H9 (cell line): ENCODE measurements at regions not wholly inside any gene's neighbourhood (a gene's known extent, or its start where the extent isn't known, plus 50 kb on each side); places are given as distances from the start of the nearest gene placed in this dataset.

Source experiments
- DNase-seq: peaks from one replicate; pipeline ENCODE4 v3.0.0-alpha.2; 2017
- H2AFZ ChIP-seq: one replicate; pipeline ENCODE4 v1.6.1; 2013; ENCODE audit warnings: mild to moderate bottlenecking, low read length, control low read depth, moderate library complexity
- H2AK5ac ChIP-seq: 2 replicates; pipeline ENCODE4 v1.6.1; 2013; ENCODE audit warnings: low read length, control low read depth, mixed read lengths; ENCODE audit not compliant: insufficient read length
- H2BK120ac ChIP-seq: one replicate; pipeline ENCODE4 v1.6.1; 2013; ENCODE audit warnings: low read depth, mild to moderate bottlenecking, low read length, control low read depth, inconsistent platforms; ENCODE audit not compliant: poor library complexity, severe bottlenecking
- H2BK12ac ChIP-seq: 2 replicates; pipeline ENCODE4 v1.6.1; 2013; ENCODE audit warnings: low read length, control low read depth, mixed read lengths, low read depth; ENCODE audit not compliant: insufficient read length
- H2BK15ac ChIP-seq: 2 replicates; pipeline ENCODE4 v1.6.1; 2013; ENCODE audit warnings: low read depth, low read length, control low read depth
- H2BK20ac ChIP-seq: one replicate; pipeline ENCODE4 v1.6.1; 2013; ENCODE audit warnings: low read depth, mild to moderate bottlenecking, low read length, control low read depth, inconsistent platforms; ENCODE audit not compliant: poor library complexity, severe bottlenecking
- H2BK5ac ChIP-seq: 2 replicates; pipeline ENCODE4 v1.6.1; 2013; ENCODE audit warnings: low read length, control low read depth, mixed read lengths; ENCODE audit not compliant: insufficient read length
- H3K14ac ChIP-seq: 2 replicates; pipeline ENCODE4 v1.6.1; 2013; ENCODE audit warnings: low read length, control low read depth; ENCODE audit not compliant: insufficient read depth
- H3K18ac ChIP-seq: 2 replicates; pipeline ENCODE4 v1.6.1; 2013; ENCODE audit warnings: low read depth, mild to moderate bottlenecking, mixed read lengths, low read length, control low read depth; ENCODE audit not compliant: insufficient read length
- H3K23ac ChIP-seq: 2 replicates; pipeline ENCODE4 v1.6.1; 2013; ENCODE audit warnings: low read length, control low read depth, mixed read lengths, low read depth; ENCODE audit not compliant: insufficient read length
- H3K23me2 ChIP-seq: 2 replicates; pipeline ENCODE4 v1.6.1; 2013; ENCODE audit warnings: low read depth, mild to moderate bottlenecking, mixed read lengths, low read length, control low read depth; ENCODE audit not compliant: insufficient read length, poor library complexity, severe bottlenecking
- H3K27ac ChIP-seq: 2 replicates; pipeline ENCODE4 v1.5.1; 2013; ENCODE audit warnings: low read length, control low read depth, mixed read lengths, low read depth; ENCODE audit not compliant: insufficient read length
- H3K27me3 ChIP-seq: 2 replicates; pipeline ENCODE4 v1.6.1; 2013; ENCODE audit warnings: low read length, control low read depth, inconsistent platforms; ENCODE audit not compliant: insufficient read depth
- H3K4ac ChIP-seq: 2 replicates; pipeline ENCODE4 v1.6.1; 2013; ENCODE audit warnings: low read depth, mild to moderate bottlenecking, control low read depth, inconsistent platforms, low read length, moderate library complexity
- H3K4me1 ChIP-seq: 2 replicates; pipeline ENCODE4 v1.6.1; 2013; ENCODE audit warnings: low read length, control low read depth, inconsistent platforms; ENCODE audit not compliant: insufficient read depth
- H3K4me2 ChIP-seq: 2 replicates; pipeline ENCODE4 v1.6.1; 2013; ENCODE audit warnings: low read length, control low read depth, mixed read lengths; ENCODE audit not compliant: insufficient read length, insufficient read depth
- H3K56ac ChIP-seq: 2 replicates; pipeline ENCODE4 v1.6.1; 2013; ENCODE audit warnings: low read depth, mild to moderate bottlenecking, mixed read lengths, low read length, control low read depth; ENCODE audit not compliant: insufficient read length
- H3K79me1 ChIP-seq: 2 replicates; pipeline ENCODE4 v1.6.1; 2013; ENCODE audit warnings: low read depth, mild to moderate bottlenecking, moderate library complexity, low read length, control low read depth, inconsistent platforms; ENCODE audit not compliant: insufficient read depth, poor library complexity, severe bottlenecking
- H3K79me2 ChIP-seq: 2 replicates; pipeline ENCODE4 v1.6.1; 2013; ENCODE audit warnings: low read length, control low read depth, inconsistent platforms; ENCODE audit not compliant: insufficient read depth
- H3K9ac ChIP-seq: 2 replicates; pipeline ENCODE4 v1.6.1; 2013; ENCODE audit warnings: low read length, control low read depth, mixed read lengths; ENCODE audit not compliant: insufficient read length; ENCODE audit errors: extremely low read depth
- H3K9me3 ChIP-seq: one replicate; pipeline ENCODE4 v1.6.1; 2013; ENCODE audit warnings: low read depth, low read length, inconsistent platforms; ENCODE audit not compliant: control insufficient read depth
- H3T11ph ChIP-seq: one replicate; pipeline ENCODE4 v1.6.1; 2013; ENCODE audit warnings: mild to moderate bottlenecking, low read length, control low read depth, inconsistent platforms
- H4K20me1 ChIP-seq: one replicate; pipeline ENCODE4 v1.6.1; 2013; ENCODE audit not compliant: control insufficient read depth, insufficient read length, insufficient read depth
- H4K5ac ChIP-seq: 2 replicates; pipeline ENCODE4 v1.6.1; 2013; ENCODE audit warnings: low read depth, mild to moderate bottlenecking, mixed read lengths, low read length, control low read depth; ENCODE audit not compliant: insufficient read length
- H4K8ac ChIP-seq: replicated peaks from 2 replicates; pipeline ENCODE4 v1.6.1; 2013; ENCODE audit warnings: low read length, control low read depth, mixed read lengths, low read depth; ENCODE audit not compliant: insufficient read length
- H4K91ac ChIP-seq: 2 replicates; pipeline ENCODE4 v1.6.1; 2013; ENCODE audit warnings: low read depth, mild to moderate bottlenecking, moderate library complexity, mixed read lengths, low read length, control low read depth; ENCODE audit not compliant: insufficient read length
- H3K27ac Mint-ChIP-seq, 3 experiments: 2 replicates in 2 of 3; 3 replicates in 1 of 3; pipeline ENCODE4 v1.8.0; 2020 to 2021; ENCODE audit warnings: mixed read lengths in 3 of 3, mild to moderate bottlenecking in 1 of 3, moderate library complexity in 1 of 3
- H3K27me3 Mint-ChIP-seq: 2 replicates; pipeline ENCODE4 v1.8.0; 2021; ENCODE audit warnings: low read depth, mild to moderate bottlenecking, moderate library complexity, mixed read lengths
- H3K36me3 Mint-ChIP-seq, 3 experiments: 2 replicates in 2 of 3; 3 replicates in 1 of 3; pipeline ENCODE4 v1.8.0; 2020 to 2021; ENCODE audit warnings: low read depth in 3 of 3, mixed read lengths in 3 of 3; ENCODE audit not compliant: insufficient read depth in 1 of 3
- H3K4me1 Mint-ChIP-seq, 2 experiments: 2 replicates each; pipeline ENCODE4 v1.8.0; 2020; ENCODE audit warnings: mixed read lengths in 2 of 2
- H3K4me3 Mint-ChIP-seq, 2 experiments: 2 replicates in 1 of 2; 3 replicates in 1 of 2; pipeline ENCODE4 v1.8.0; 2020 to 2021; ENCODE audit warnings: mild to moderate bottlenecking in 2 of 2, mixed read lengths in 2 of 2, moderate library complexity in 1 of 2
- H3K9me3 Mint-ChIP-seq, 2 experiments: 2 replicates in 1 of 2; 3 replicates in 1 of 2; pipeline ENCODE4 v1.8.0; 2020; ENCODE audit warnings: mild to moderate bottlenecking in 2 of 2, mixed read lengths in 2 of 2, moderate library complexity in 1 of 2
- WGBS: extraction: QIAGEN DNeasy Blood & Tissue Kit; methylation state at CpG from one replicate; pipeline ENCODE4 v1.1.7; 2013; ENCODE audit warnings: missing lambda C conversion rate, low lambda C conversion rate, mixed read lengths; ENCODE audit not compliant: insufficient read length; ENCODE audit errors: extremely low coverage; 5-methylcytosine and 5-hydroxymethylcytosine counted together
- TF ChIP-seq, protein P1 (sequence below): fragments of 200-600 bp; sonication (generic); conservative IDR thresholded peaks from 3 replicates; pipeline ENCODE4 v1.8.0; 2021; ENCODE audit warnings: antibody characterized with exemption, mild to moderate bottlenecking

- Histone ChIP-seq H2BK20ac (no peak overlapping the region), H4K8ac (no peak overlapping the region), H3K14ac (no peak overlapping the region), H3K27me3 (no peaks in the 10 kb centered on the region), H3K27ac (no peak overlapping the region), H3K23ac (no peak overlapping the region), H3T11ph (no peak overlapping the region), H4K5ac (no peak overlapping the region), H2BK5ac (no peak overlapping the region), H3K4me2 (no peak overlapping the region), H4K91ac (no peak overlapping the region), H4K20me1 (no peaks in the 10 kb centered on the region), H3K79me2 (no peaks in the 10 kb centered on the region), H2BK15ac (no peak overlapping the region), H3K79me1 (no peaks in the 10 kb centered on the region), H3K9ac (no peak overlapping the region), H3K23me2 (no peaks in the 10 kb centered on the region), H3K4ac (no peak overlapping the region), H3K4me1 (no peaks in the 10 kb centered on the region), H2AK5ac (no peak overlapping the region), H2BK120ac (no peak overlapping the region), H3K9me3 (no peaks in the 10 kb centered on the region), H3K56ac (no peak overlapping the region), H2BK12ac (no peak overlapping the region), H2AFZ (no peak overlapping the region), H3K18ac (no peak overlapping the region)
- Mint-ChIP-seq H3K9me3 (no peaks in the 10 kb centered on the region; a peak in 2 of 5 replicates), H3K27me3 (no peaks in the 10 kb centered on the region; the same call in 1 of the 2 replicates), H3K4me1 (peaks cover 0 to 2% of the 10 kb centered on the region in 2 experiments; a peak in 1 of 4 replicates), H3K36me3 (no peaks in the 10 kb centered on the region), H3K4me3 (no peak overlapping the region), H3K27ac (no peak overlapping the region)
- no CpG with 5 or more reads among the region's 3 CpGs for WGBS
- TF ChIP-seq, protein P1, sequence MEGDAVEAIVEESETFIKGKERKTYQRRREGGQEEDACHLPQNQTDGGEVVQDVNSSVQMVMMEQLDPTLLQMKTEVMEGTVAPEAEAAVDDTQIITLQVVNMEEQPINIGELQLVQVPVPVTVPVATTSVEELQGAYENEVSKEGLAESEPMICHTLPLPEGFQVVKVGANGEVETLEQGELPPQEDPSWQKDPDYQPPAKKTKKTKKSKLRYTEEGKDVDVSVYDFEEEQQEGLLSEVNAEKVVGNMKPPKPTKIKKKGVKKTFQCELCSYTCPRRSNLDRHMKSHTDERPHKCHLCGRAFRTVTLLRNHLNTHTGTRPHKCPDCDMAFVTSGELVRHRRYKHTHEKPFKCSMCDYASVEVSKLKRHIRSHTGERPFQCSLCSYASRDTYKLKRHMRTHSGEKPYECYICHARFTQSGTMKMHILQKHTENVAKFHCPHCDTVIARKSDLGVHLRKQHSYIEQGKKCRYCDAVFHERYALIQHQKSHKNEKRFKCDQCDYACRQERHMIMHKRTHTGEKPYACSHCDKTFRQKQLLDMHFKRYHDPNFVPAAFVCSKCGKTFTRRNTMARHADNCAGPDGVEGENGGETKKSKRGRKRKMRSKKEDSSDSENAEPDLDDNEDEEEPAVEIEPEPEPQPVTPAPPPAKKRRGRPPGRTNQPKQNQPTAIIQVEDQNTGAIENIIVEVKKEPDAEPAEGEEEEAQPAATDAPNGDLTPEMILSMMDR, result no peak
- DNase-seq, result no peak
Measured at GRCh38 chr5:17014686-17015085, 78.6 kb upstream of the MYO10 start.
